GM12878 (cell line): ENCODE measurements at regions not wholly inside any gene's neighbourhood (a gene's known extent, or its start where the extent isn't known, plus 50 kb on each side); places are given as distances from the start of the nearest gene placed in this dataset.

ENCODE experiments used
- BCL3 ChIP-seq: IDR thresholded peaks from 2 replicates; pipeline ENCODE4 v1.6.1; 2011; ENCODE audit warnings: borderline replicate concordance, low read depth, mild to moderate bottlenecking, moderate library complexity, low read length; ENCODE audit not compliant: insufficient read depth, poor library complexity, severe bottlenecking
- CREB1 ChIP-seq: IDR thresholded peaks from 2 replicates; pipeline ENCODE4 v1.6.1; 2012; ENCODE audit warnings: low read depth, mild to moderate bottlenecking, inconsistent platforms
- E2F4 ChIP-seq: IDR thresholded peaks from 2 replicates; pipeline ENCODE4 v1.6.1; 2012; ENCODE audit warnings: low read depth, low read length, improper control_type of control experiment
- FOS ChIP-seq: IDR thresholded peaks from 3 replicates; pipeline ENCODE4 v1.6.1; 2011; ENCODE audit warnings: borderline replicate concordance; ENCODE audit not compliant: insufficient read length; ENCODE audit errors: extremely low read depth
- ZNF274 ChIP-seq: IDR thresholded peaks from one replicate; pipeline ENCODE4 v1.8.0; 2011; ENCODE audit not compliant: insufficient read length, insufficient read depth

GRCh38 chr10:33979195-33979594 is 644.7 kb upstream of the NRP1 start:
- TF ChIP-seq ZNF274 (no peak), CREB1 (no peak), BCL3 (no peak), FOS (no peak), E2F4 (no peak)
